ENCODE measurements at regions not wholly inside any gene's neighbourhood (a gene's known extent, or its start where the extent isn't known, plus 50 kb on each side); places are given as distances from the start of the nearest gene placed in this dataset.

- Mint-ChIP-seq H3K27ac (ENCODE audit: unreplicated experiment) (no peak overlapping the region), H3K27me3 (ENCODE audit: unreplicated experiment) (no peaks in the 10 kb centered on the region), H3K36me3 (ENCODE audit: unreplicated experiment) (no peaks in the 10 kb centered on the region), H3K4me1 (ENCODE audit: low read depth, unreplicated experiment) (peaks cover 3% of the 10 kb centered on the region), H3K4me3 (ENCODE audit: unreplicated experiment) (no peak overlapping the region), H3K9me3 (ENCODE audit: unreplicated experiment) (no peaks in the 10 kb centered on the region)
- TF ChIP-seq, protein P1, sequence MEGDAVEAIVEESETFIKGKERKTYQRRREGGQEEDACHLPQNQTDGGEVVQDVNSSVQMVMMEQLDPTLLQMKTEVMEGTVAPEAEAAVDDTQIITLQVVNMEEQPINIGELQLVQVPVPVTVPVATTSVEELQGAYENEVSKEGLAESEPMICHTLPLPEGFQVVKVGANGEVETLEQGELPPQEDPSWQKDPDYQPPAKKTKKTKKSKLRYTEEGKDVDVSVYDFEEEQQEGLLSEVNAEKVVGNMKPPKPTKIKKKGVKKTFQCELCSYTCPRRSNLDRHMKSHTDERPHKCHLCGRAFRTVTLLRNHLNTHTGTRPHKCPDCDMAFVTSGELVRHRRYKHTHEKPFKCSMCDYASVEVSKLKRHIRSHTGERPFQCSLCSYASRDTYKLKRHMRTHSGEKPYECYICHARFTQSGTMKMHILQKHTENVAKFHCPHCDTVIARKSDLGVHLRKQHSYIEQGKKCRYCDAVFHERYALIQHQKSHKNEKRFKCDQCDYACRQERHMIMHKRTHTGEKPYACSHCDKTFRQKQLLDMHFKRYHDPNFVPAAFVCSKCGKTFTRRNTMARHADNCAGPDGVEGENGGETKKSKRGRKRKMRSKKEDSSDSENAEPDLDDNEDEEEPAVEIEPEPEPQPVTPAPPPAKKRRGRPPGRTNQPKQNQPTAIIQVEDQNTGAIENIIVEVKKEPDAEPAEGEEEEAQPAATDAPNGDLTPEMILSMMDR (IDR thresholded peaks at IDR 0.05; ENCODE audit: partially characterized antibody, unreplicated experiment): no peak
- no peak for DNase-seq
These were observed 574.4 kb upstream of the SUCLG2 start for GRCh38 chr3:68228856-68229255.

DNA sequence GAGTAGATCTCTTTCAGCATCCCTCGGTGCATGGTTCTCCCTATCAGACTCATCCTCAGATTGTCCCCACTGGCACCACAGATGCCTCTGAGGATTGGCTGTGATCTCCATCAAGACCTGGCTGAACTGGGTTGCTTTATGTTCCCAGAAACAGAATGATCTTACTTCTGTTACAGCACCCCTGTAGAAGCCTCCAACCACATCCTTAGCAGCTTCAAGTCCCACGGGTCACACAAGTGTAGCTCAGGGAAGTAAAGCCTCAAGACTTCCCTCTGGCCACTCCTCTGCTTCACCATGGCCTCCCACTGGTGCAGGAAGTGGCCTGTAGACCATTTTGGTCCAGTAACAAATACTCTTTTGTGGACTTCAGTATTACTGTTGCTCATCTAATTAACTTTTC, 566.4 kb upstream of the SUCLG2 start:
- Mint-ChIP-seq H3K27ac (ENCODE audit: unreplicated experiment) (no peak overlapping the region), H3K9me3 (ENCODE audit: unreplicated experiment) (no peaks in the 10 kb centered on the region), H3K4me1 (ENCODE audit: low read depth, unreplicated experiment) (no peaks in the 10 kb centered on the region), H3K36me3 (ENCODE audit: unreplicated experiment) (no peaks in the 10 kb centered on the region), H3K4me3 (ENCODE audit: unreplicated experiment) (no peak overlapping the region), H3K27me3 (ENCODE audit: unreplicated experiment) (no peaks in the 10 kb centered on the region)
- TF ChIP-seq, protein P1 (IDR thresholded peaks at IDR 0.05; ENCODE audit: partially characterized antibody, unreplicated experiment): no peak
- DNase-seq: no peak

DNA sequence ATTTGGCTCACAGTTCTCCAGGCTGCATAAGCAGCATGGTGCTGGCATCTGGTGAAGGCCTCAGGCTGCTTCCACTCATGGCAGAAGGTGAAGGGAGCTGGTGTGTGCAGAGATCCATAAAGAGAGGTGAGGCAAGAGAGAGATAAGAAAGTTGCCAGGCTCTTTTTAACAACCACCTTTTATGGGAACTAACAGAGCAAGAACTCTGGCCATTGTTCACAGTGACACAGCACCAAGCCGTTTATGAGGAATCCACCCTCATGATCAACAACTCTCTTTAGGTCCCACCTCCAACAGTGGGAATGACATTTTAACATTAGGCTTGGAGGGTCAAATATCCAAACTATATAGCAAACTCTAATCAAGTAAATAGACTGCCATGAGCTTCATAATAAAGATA, 557.2 kb upstream of the SUCLG2 start:
- Mint-ChIP-seq H3K36me3 (ENCODE audit: unreplicated experiment) (no peaks in the 10 kb centered on the region), H3K27me3 (ENCODE audit: unreplicated experiment) (no peaks in the 10 kb centered on the region), H3K9me3 (ENCODE audit: unreplicated experiment) (no peaks in the 10 kb centered on the region), H3K4me3 (ENCODE audit: unreplicated experiment) (no peak overlapping the region), H3K4me1 (ENCODE audit: low read depth, unreplicated experiment) (no peaks in the 10 kb centered on the region), H3K27ac (ENCODE audit: unreplicated experiment) (no peak overlapping the region)
- TF ChIP-seq, protein P1 (IDR thresholded peaks at IDR 0.05; ENCODE audit: partially characterized antibody, unreplicated experiment): no peak
- DNase-seq: no peak

DNA sequence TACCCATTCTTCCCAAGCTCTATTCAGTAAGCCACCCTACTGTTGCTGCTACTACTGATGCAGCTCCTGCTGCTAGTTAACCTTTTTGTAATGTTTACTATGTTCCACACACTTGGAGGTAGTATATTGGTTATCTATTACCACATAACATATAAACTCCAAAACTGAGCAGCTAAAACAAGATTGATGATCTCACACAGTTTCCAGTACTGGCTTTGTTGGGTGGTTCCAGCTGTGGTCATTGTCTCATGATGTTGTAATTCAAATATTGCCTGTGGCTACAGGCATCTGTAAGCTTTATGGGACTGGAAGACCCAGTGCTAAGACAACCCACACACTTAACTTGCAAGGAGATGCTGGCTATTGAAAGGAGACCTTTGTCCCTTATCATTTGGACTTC, 556.2 kb upstream of the SUCLG2 start:
- no peak for DNase-seq
- Mint-ChIP-seq H3K4me3 (ENCODE audit: unreplicated experiment) (no peak overlapping the region), H3K27me3 (ENCODE audit: unreplicated experiment) (no peaks in the 10 kb centered on the region), H3K27ac (ENCODE audit: unreplicated experiment) (no peak overlapping the region), H3K36me3 (ENCODE audit: unreplicated experiment) (no peaks in the 10 kb centered on the region), H3K4me1 (ENCODE audit: low read depth, unreplicated experiment) (no peaks in the 10 kb centered on the region), H3K9me3 (ENCODE audit: unreplicated experiment) (no peaks in the 10 kb centered on the region)
- TF ChIP-seq, protein P1 (IDR thresholded peaks at IDR 0.05; ENCODE audit: partially characterized antibody, unreplicated experiment): no peak

GRCh38 chr3:68207327-68207726, 552.9 kb upstream of the SUCLG2 start:
- TF ChIP-seq, protein P1 (IDR thresholded peaks at IDR 0.05; ENCODE audit: partially characterized antibody, unreplicated experiment): no peak
- peaks cover 2% of the 10 kb centered on the region for H3K9me3 Mint-ChIP-seq (ENCODE audit: unreplicated experiment)
- H3K27me3 Mint-ChIP-seq (ENCODE audit: unreplicated experiment): no peaks in the 10 kb centered on the region
- no peak for DNase-seq
- H3K27ac Mint-ChIP-seq (ENCODE audit: unreplicated experiment): no peak overlapping the region
- no peaks in the 10 kb centered on the region for H3K4me1 Mint-ChIP-seq (ENCODE audit: low read depth, unreplicated experiment)
- no peak overlapping the region for H3K4me3 Mint-ChIP-seq (ENCODE audit: unreplicated experiment)
- peaks cover 5% of the 10 kb centered on the region for H3K36me3 Mint-ChIP-seq (ENCODE audit: unreplicated experiment)
